Neural cell (in vitro differentiated cells): ENCODE measurements at regions not wholly inside any gene's neighbourhood (a gene's known extent, or its start where the extent isn't known, plus 50 kb on each side); places are given as distances from the start of the nearest gene placed in this dataset.

ENCODE experiments used
- H2AFZ ChIP-seq: fragments of 200-600, 300-800 bp; sonication (generic), shearing (Covaris generic); 2 replicates; pipeline ENCODE4 v1.6.0; 2014; ENCODE audit warnings: low read depth, mild to moderate bottlenecking, antibody characterized with exemption, low read length, moderate library complexity
- H3F3A ChIP-seq: fragments of 200-600 bp; shearing (Covaris generic); 2 replicates; pipeline ENCODE4 v1.6.1; 2016; ENCODE audit warnings: mild to moderate bottlenecking, moderate library complexity, mixed read lengths, antibody characterized with exemption, low read length; ENCODE audit not compliant: insufficient read depth, poor library complexity, severe bottlenecking
- H3K27ac ChIP-seq: fragments of 200-600, 300-800 bp; sonication (generic), shearing (Covaris generic); 2 replicates; pipeline ENCODE4 v1.5.1; 2014; ENCODE audit warnings: mild to moderate bottlenecking, low read length, moderate library complexity
- H3K27me3 ChIP-seq: fragments of 300-800, 200-600 bp; sonication (generic), shearing (Covaris generic); 2 replicates; pipeline ENCODE4 v1.6.0; 2014; ENCODE audit warnings: mild to moderate bottlenecking, low read depth, low read length, moderate library complexity; ENCODE audit not compliant: insufficient read depth
- H3K36me3 ChIP-seq: fragments of 300-800, 200-600 bp; sonication (generic), shearing (Covaris generic); 2 replicates; pipeline ENCODE4 v1.5.1; 2014; ENCODE audit warnings: mild to moderate bottlenecking, antibody characterized with exemption, low read length, moderate library complexity; ENCODE audit not compliant: insufficient read depth
- H3K4me2 ChIP-seq: fragments of 300-800, 200-600 bp; sonication (generic), shearing (Covaris generic); 2 replicates; pipeline ENCODE4 v1.6.0; 2014; ENCODE audit warnings: mild to moderate bottlenecking, low read length
- H3K4me3 ChIP-seq: fragments of 300-800, 200-600 bp; sonication (generic), shearing (Covaris generic); 2 replicates; pipeline ENCODE4 v1.5.1; 2014; ENCODE audit warnings: mild to moderate bottlenecking, low read length, moderate library complexity
- H3K79me2 ChIP-seq: fragments of 200-600 bp; shearing (Covaris generic); replicated peaks from 2 replicates; pipeline ENCODE4 v1.6.0; 2014; ENCODE audit warnings: mild to moderate bottlenecking, low read length, moderate library complexity; ENCODE audit not compliant: insufficient read depth
- H3K9ac ChIP-seq: fragments of 300-800, 200-600 bp; sonication (generic), shearing (Covaris generic); 2 replicates; pipeline ENCODE4 v1.6.1; 2016; ENCODE audit warnings: mild to moderate bottlenecking, low read length, mixed read lengths
- H3K9me2 ChIP-seq: fragments of 200-600 bp; shearing (Covaris generic); 2 replicates; pipeline ENCODE4 v1.6.1; 2016; ENCODE audit warnings: mild to moderate bottlenecking, low read length, mixed read lengths; ENCODE audit not compliant: insufficient read depth
- H3K9me3 ChIP-seq: fragments of 200-600, 300-800 bp; sonication (generic), shearing (Covaris generic); 2 replicates; pipeline ENCODE4 v1.6.1; 2016; ENCODE audit warnings: mild to moderate bottlenecking, mixed run types, low read length, moderate library complexity, mixed read lengths
- H4K20me1 ChIP-seq: fragments of 200-600 bp; shearing (Covaris generic); 2 replicates; pipeline ENCODE4 v1.6.1; 2016; ENCODE audit warnings: mild to moderate bottlenecking, mixed run types; ENCODE audit not compliant: insufficient read depth
- EP300 ChIP-seq: fragments of 450-650 bp; conservative IDR thresholded peaks from 2 replicates; pipeline ENCODE4 v1.6.1; 2014; ENCODE audit warnings: antibody characterized with exemption, mild to moderate bottlenecking, moderate library complexity; ENCODE audit not compliant: poor library complexity, severe bottlenecking
- EZH2 ChIP-seq: fragments of 200-600, 300-800 bp; shearing (Covaris generic), sonication (generic); IDR thresholded peaks from 2 replicates; pipeline ENCODE4 v1.6.1; 2014; ENCODE audit warnings: antibody characterized with exemption, low read length, borderline replicate concordance, mild to moderate bottlenecking; ENCODE audit not compliant: insufficient read depth, poor library complexity, severe bottlenecking
- MXI1 ChIP-seq: fragments of 450-650 bp; conservative IDR thresholded peaks from 2 replicates; pipeline ENCODE4 v1.6.1; 2014; ENCODE audit warnings: antibody characterized with exemption, mild to moderate bottlenecking; ENCODE audit not compliant: poor library complexity, severe bottlenecking
- POLR2AphosphoS5 ChIP-seq: IDR thresholded peaks from 2 replicates; pipeline ENCODE4 v1.6.1; 2012
- RAD21 ChIP-seq: fragments of 450-650 bp; conservative IDR thresholded peaks from 2 replicates; pipeline ENCODE4 v1.6.1; 2014; ENCODE audit warnings: antibody characterized with exemption, mild to moderate bottlenecking, moderate library complexity
- SMC3 ChIP-seq: fragments of 450-650 bp; conservative IDR thresholded peaks from 2 replicates; pipeline ENCODE4 v1.6.1; 2014; ENCODE audit warnings: antibody characterized with exemption, mild to moderate bottlenecking, moderate library complexity; ENCODE audit not compliant: poor library complexity
- TAF1 ChIP-seq: IDR thresholded peaks from 2 replicates; pipeline ENCODE4 v1.6.1; 2012; ENCODE audit warnings: low read depth
- TF ChIP-seq, protein P1 (sequence below): IDR thresholded peaks from 2 replicates; pipeline ENCODE4 v1.6.1; 2012; ENCODE audit warnings: borderline replicate concordance
- TF ChIP-seq, protein P2 (sequence below): fragments of 450-650 bp; IDR thresholded peaks from 2 replicates; pipeline ENCODE4 v1.5.1; 2014; ENCODE audit warnings: antibody characterized with exemption, mild to moderate bottlenecking, moderate library complexity; ENCODE audit not compliant: poor library complexity, severe bottlenecking

DNA sequence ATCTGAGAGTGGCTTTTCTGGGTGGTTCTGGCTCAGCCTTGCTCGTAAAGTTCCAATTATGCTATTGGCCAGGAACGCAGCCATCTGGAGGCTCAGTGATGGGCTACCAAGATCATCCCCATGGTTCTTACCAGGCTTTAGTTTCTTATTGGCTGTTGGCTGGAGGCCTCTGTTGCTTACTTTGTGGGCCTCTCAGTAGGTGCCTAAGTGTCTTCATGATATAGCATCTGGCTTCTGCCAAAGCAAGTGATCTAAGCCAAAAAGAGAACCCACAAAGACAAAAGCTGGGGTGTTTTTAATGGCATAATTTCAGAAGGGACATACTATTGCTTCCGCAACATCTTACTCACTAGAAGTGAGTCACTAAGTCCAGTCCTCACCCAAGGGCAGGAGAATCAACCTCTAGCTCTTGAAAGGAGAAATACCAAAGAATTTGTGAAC is 132.0 kb upstream of the MDFIC start:
- TF ChIP-seq EZH2 (no peak), SMC3 (no peak), POLR2AphosphoS5 (no peak), TAF1 (no peak), RAD21 (no peak)
- Histone ChIP-seq H3K27ac (no peak overlapping the region), H3K4me3 (no peak overlapping the region), H3K79me2 (no peaks in the 10 kb centered on the region), H3K9me3 (no peaks in the 10 kb centered on the region), H3K36me3 (no peaks in the 10 kb centered on the region), H4K20me1 (no peaks in the 10 kb centered on the region), H3K9ac (no peak overlapping the region), H3K4me2 (no peak overlapping the region), H3K9me2 (no peaks in the 10 kb centered on the region), H2AFZ (no peak overlapping the region), H3K27me3 (no peaks in the 10 kb centered on the region), H3F3A (no peaks in the 10 kb centered on the region)

DNA sequence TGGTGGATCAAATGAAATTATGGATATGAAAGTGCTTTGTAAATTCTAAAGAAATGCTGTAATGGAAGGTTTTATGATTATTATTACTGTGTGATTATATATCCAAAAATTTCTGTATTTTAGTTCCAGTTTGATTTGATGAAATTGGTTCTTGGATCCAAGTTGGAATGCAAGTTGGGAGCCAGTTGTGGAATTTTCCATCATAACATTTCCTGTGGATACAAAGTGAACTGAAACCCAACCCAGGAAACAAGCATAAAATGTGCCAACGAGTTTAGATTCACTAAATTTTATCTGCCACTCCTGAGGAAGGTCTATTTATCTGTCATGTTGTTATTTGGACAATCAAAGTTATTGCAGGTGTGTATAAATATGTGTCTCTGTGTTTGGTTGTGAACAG is 131.4 kb upstream of the MDFIC start:
- Histone ChIP-seq H3K27ac (no peak overlapping the region), H3K9ac (no peak overlapping the region), H3K27me3 (no peaks in the 10 kb centered on the region), H3K9me3 (no peaks in the 10 kb centered on the region), H3K36me3 (no peaks in the 10 kb centered on the region), H3K79me2 (no peaks in the 10 kb centered on the region), H3K4me2 (no peak overlapping the region), H3K4me3 (no peak overlapping the region), H3F3A (no peaks in the 10 kb centered on the region), H2AFZ (no peak overlapping the region), H4K20me1 (no peaks in the 10 kb centered on the region), H3K9me2 (no peaks in the 10 kb centered on the region)
- TF ChIP-seq SMC3 (no peak), TAF1 (no peak), EP300 (no peak), RAD21 (no peak), MXI1 (no peak), EZH2 (no peak)
- TF ChIP-seq, protein P1, sequence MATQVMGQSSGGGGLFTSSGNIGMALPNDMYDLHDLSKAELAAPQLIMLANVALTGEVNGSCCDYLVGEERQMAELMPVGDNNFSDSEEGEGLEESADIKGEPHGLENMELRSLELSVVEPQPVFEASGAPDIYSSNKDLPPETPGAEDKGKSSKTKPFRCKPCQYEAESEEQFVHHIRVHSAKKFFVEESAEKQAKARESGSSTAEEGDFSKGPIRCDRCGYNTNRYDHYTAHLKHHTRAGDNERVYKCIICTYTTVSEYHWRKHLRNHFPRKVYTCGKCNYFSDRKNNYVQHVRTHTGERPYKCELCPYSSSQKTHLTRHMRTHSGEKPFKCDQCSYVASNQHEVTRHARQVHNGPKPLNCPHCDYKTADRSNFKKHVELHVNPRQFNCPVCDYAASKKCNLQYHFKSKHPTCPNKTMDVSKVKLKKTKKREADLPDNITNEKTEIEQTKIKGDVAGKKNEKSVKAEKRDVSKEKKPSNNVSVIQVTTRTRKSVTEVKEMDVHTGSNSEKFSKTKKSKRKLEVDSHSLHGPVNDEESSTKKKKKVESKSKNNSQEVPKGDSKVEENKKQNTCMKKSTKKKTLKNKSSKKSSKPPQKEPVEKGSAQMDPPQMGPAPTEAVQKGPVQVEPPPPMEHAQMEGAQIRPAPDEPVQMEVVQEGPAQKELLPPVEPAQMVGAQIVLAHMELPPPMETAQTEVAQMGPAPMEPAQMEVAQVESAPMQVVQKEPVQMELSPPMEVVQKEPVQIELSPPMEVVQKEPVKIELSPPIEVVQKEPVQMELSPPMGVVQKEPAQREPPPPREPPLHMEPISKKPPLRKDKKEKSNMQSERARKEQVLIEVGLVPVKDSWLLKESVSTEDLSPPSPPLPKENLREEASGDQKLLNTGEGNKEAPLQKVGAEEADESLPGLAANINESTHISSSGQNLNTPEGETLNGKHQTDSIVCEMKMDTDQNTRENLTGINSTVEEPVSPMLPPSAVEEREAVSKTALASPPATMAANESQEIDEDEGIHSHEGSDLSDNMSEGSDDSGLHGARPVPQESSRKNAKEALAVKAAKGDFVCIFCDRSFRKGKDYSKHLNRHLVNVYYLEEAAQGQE = no peak
- TF ChIP-seq, protein P2, sequence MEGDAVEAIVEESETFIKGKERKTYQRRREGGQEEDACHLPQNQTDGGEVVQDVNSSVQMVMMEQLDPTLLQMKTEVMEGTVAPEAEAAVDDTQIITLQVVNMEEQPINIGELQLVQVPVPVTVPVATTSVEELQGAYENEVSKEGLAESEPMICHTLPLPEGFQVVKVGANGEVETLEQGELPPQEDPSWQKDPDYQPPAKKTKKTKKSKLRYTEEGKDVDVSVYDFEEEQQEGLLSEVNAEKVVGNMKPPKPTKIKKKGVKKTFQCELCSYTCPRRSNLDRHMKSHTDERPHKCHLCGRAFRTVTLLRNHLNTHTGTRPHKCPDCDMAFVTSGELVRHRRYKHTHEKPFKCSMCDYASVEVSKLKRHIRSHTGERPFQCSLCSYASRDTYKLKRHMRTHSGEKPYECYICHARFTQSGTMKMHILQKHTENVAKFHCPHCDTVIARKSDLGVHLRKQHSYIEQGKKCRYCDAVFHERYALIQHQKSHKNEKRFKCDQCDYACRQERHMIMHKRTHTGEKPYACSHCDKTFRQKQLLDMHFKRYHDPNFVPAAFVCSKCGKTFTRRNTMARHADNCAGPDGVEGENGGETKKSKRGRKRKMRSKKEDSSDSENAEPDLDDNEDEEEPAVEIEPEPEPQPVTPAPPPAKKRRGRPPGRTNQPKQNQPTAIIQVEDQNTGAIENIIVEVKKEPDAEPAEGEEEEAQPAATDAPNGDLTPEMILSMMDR = no peak
